Ascending aorta (tissue), 2 donors: ENCODE measurements at regions not wholly inside any gene's neighbourhood (a gene's known extent, or its start where the extent isn't known, plus 50 kb on each side); places are given as distances from the start of the nearest gene placed in this dataset.
"Not testable (repeated sequence)": the region's sequence is repeated elsewhere in the genome, so short reads cannot be mapped to it uniquely, and the experiment has no call there.

Source experiments
- DNase-seq, 2 donors: peaks; one replicate each; pipeline ENCODE4 v3.0.0-alpha.2; 2019; ENCODE audit warnings: low spot score in 2 of 2
- H3K27ac ChIP-seq, 2 donors: fragments of 200-600 bp; sonication (generic); one replicate each; pipeline ENCODE4 v1.5.1; 2016 to 2017; ENCODE audit warnings: mild to moderate bottlenecking in 1 of 2
- H3K27me3 ChIP-seq: fragments of 200-600 bp; sonication (generic); one replicate; pipeline ENCODE4 v1.5.1; 2017
- H3K36me3 ChIP-seq, 2 donors: fragments of 200-600 bp; sonication (generic); one replicate each; pipeline ENCODE4 v1.5.1; 2016
- H3K4me1 ChIP-seq, 2 donors: fragments of 200-600 bp; sonication (generic); one replicate each; pipeline ENCODE4 v1.5.1; 2016 to 2017; ENCODE audit warnings: mild to moderate bottlenecking in 1 of 2
- H3K4me3 ChIP-seq, 2 donors: fragments of 200-600 bp; sonication (generic); one replicate each; pipeline ENCODE4 v1.5.1; 2016 to 2017; ENCODE audit warnings: mild to moderate bottlenecking in 1 of 2
- H3K9me3 ChIP-seq, 2 donors: fragments of 200-600 bp; sonication (generic); one replicate each; pipeline ENCODE4 v1.5.1; 2016
- CTCF ChIP-seq, 3 experiments: fragments of 200-600 bp in 2 of 3; fragments of 450-650 bp in 1 of 3; sonication (generic) in 2 of 3; IDR thresholded peaks; one replicate each; pipeline ENCODE4 v1.5.1; 2016 to 2019; ENCODE audit warnings: antibody characterized with exemption in 3 of 3, mild to moderate bottlenecking in 1 of 3, moderate library complexity in 1 of 3
- intact Hi-C: fragments of 100-400 bp; cut with DNase I; formaldehyde crosslinking; loops from one replicate; pipeline ENCODE4 v1.15.1; 2023

GRCh38 chr5:155696362-155696761, 630.6 kb upstream of the SGCD start:
- intact Hi-C loops, result no loop called here
- TF ChIP-seq CTCF (IDR thresholded peaks at IDR 0.05), result no peak
- H3K27ac ChIP-seq, result no peak overlapping the region
- DNase-seq, result no peak
- H3K36me3 ChIP-seq, result no peaks in the 10 kb centered on the region
- no peaks in the 10 kb centered on the region for H3K27me3 ChIP-seq
- no peaks in the 10 kb centered on the region for H3K4me1 ChIP-seq
- no peaks in the 10 kb centered on the region for H3K9me3 ChIP-seq
- no peak overlapping the region for H3K4me3 ChIP-seq

- Histone ChIP-seq H3K27me3 (no peaks in the 10 kb centered on the region), H3K27ac (no peak overlapping the region), H3K4me1 (no peaks in the 10 kb centered on the region), H3K9me3 (no peaks in the 10 kb centered on the region), H3K4me3 (no peak overlapping the region), H3K36me3 (no peaks in the 10 kb centered on the region)
- no peak for TF ChIP-seq CTCF (IDR thresholded peaks at IDR 0.05)
- intact Hi-C loops, result no loop called here
- DNase-seq, result no peak
Measured at GRCh38 chr5:155697236-155697635, 629.7 kb upstream of the SGCD start.

GRCh38 chr5:155699385-155699784, 627.6 kb upstream of the SGCD start:
- Histone ChIP-seq H3K4me3 (no peak overlapping the region), H3K4me1 (no peaks in the 10 kb centered on the region), H3K27ac (no peak overlapping the region), H3K36me3 (no peaks in the 10 kb centered on the region), H3K9me3 (no peaks in the 10 kb centered on the region), H3K27me3 (no peaks in the 10 kb centered on the region)
- no peak for DNase-seq
- no peak for TF ChIP-seq CTCF (IDR thresholded peaks at IDR 0.05)
- intact Hi-C loops, result no loop called here

GRCh38 chr5:155700333-155700732, 626.6 kb upstream of the SGCD start:
- no peaks in the 10 kb centered on the region for H3K27me3 ChIP-seq
- no peak overlapping the region for H3K27ac ChIP-seq
- H3K4me1 ChIP-seq, result no peaks in the 10 kb centered on the region
- intact Hi-C loops, result no loop called here
- no peaks in the 10 kb centered on the region for H3K36me3 ChIP-seq
- H3K9me3 ChIP-seq, result no peaks in the 10 kb centered on the region
- no peak for DNase-seq
- no peak for TF ChIP-seq CTCF (IDR thresholded peaks at IDR 0.05)
- no peak overlapping the region for H3K4me3 ChIP-seq

- DNase-seq, result no peak
- Histone ChIP-seq H3K36me3 (no peaks in the 10 kb centered on the region), H3K9me3 (no peaks in the 10 kb centered on the region), H3K27ac (no peak overlapping the region), H3K4me3 (no peak overlapping the region), H3K4me1 (no peaks in the 10 kb centered on the region), H3K27me3 (no peaks in the 10 kb centered on the region)
- TF ChIP-seq CTCF (IDR thresholded peaks at IDR 0.05), result no peak
- intact Hi-C loops, result no loop called here
Measured at GRCh38 chr5:155711882-155712281, 615.1 kb upstream of the SGCD start.

- intact Hi-C loops, DNase-seq: not testable (repeated sequence)
Measured at GRCh38 chr5:155714435-155714834, 612.5 kb upstream of the SGCD start.

More at GRCh38 chr5:155714435-155714834, 612.5 kb upstream of the SGCD start:
- H3K36me3 ChIP-seq, H3K27ac ChIP-seq, H3K4me3 ChIP-seq, H3K9me3 ChIP-seq, H3K27me3 ChIP-seq, H3K4me1 ChIP-seq: not testable (repeated sequence)
